ENCODE measurements at regions not wholly inside any gene's neighbourhood (a gene's known extent, or its start where the extent isn't known, plus 50 kb on each side); places are given as distances from the start of the nearest gene placed in this dataset.

GRCh38 chr13:111925146-111925875 is 141.6 kb upstream of the SOX1 start:
- no peak for DNase-seq (ENCODE audit: low spot score)

DNA sequence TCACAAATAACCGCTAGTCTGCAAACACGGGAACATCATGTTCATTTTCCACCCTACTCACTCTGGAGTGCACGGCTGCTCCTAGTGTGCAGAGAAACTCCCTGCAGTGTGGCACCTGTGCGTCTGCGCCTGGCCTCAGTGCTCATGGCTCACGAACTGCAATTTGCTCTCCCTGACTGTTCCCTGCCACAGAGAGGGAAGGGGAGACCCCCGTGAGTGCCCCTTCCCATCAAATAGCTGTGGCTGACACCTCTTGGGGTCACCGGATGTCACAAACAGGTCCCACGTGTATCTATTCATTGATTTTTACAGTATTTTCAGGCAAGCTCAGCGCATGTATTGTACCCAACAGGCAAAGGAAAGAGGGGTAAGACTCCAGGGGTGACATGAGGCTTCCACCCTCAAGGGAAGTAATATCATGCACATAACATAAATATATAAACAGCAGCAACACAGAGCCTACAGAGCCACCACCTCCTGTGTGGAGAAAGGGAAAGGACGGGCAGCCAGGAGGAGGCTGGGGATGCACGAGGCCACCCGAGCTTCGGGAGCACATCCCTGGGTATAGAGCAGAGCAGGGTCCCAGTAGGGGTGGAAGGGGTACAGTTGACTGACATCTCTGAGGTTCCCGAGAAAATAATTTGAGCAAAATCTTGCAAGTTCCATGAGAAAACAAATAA is 140.3 kb upstream of the SOX1 start:
- no peak for DNase-seq (ENCODE audit: low spot score)

DNA sequence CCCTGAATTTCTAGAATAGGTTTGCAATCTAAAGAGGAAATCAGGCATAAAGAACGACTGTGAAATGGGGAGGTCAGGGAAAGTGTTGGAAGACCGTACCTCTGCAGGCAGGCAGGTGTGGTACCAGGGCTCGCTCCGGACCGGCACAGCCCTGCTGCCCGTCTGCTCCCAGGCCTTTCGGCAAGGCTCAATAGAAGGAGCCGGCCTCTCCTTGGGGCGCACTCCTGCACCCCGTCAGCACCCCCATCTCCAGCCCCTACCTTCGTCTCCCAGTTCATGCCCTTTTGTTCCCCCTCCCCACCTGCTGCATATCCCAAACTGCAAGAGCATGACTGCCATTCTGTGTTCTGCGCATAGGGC is 139.8 kb upstream of the SOX1 start:
- no peak for DNase-seq (ENCODE audit: low spot score)

DNA sequence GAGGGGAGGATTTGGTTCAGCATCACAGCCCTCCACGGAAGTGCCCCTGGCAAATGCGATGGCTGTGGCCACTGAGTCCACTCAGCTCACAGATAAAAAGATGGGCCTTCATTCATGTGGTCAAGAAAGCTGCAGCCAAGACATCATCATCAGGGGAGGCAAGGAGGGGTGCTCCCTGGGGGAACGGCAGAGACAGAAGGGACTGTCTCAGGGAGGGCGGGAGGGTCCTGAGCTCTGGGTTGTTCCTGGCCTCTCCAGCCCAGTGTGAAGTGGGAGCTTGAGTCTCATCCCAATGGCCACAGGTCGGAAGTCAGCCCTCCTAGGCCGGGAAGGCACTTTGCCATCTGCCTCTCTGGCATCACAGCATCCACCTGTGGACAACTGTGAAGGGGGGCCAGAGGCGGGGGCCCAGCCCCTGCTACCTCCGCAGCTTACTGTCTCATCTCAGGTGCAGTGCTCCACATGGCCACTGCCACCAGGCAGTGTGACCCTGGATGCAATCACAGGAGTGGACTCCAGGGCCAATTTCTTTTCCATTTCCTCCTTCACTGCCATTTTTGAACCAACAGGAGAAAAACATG is 137.8 kb upstream of the SOX1 start:
- DNase-seq (ENCODE audit: low spot score) = no peak

GRCh38 chr13:111936267-111936925 is 130.6 kb upstream of the SOX1 start:
- peak; percentile 30 for DNase-seq (ENCODE audit: low spot score)

- DNase-seq (ENCODE audit: low spot score) = peak; percentile 38
Observed at GRCh38 chr13:111937777-111938311, 129.1 kb upstream of the SOX1 start.

GRCh38 chr13:111938741-111939665 is 127.9 kb upstream of the SOX1 start:
- DNase-seq (ENCODE audit: low spot score) = peak; percentile 28

GRCh38 chr13:111939666-111940278 is 127.2 kb upstream of the SOX1 start:
- peak; percentile 18 for DNase-seq (ENCODE audit: low spot score)

DNA sequence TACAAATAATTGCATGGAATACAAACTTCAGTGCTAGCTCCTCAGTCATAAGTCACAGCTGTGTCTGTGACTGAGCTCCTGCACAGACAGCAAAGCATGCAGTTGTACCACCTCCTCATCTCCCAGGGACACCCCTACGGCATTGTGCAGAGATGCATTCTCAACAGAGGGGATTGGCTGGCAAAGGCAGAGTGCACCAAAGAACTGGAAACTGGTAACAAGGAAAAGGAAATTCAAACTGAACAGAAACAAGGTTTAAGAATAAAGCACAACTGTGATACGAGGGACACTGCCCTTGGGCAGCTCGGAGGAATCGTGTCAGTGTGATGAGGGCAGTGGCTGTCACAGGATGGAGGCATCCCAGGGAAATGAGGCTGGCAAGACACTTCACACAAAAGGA is 126.1 kb upstream of the SOX1 start:
- peak; percentile 31 for DNase-seq (ENCODE audit: low spot score)

DNA sequence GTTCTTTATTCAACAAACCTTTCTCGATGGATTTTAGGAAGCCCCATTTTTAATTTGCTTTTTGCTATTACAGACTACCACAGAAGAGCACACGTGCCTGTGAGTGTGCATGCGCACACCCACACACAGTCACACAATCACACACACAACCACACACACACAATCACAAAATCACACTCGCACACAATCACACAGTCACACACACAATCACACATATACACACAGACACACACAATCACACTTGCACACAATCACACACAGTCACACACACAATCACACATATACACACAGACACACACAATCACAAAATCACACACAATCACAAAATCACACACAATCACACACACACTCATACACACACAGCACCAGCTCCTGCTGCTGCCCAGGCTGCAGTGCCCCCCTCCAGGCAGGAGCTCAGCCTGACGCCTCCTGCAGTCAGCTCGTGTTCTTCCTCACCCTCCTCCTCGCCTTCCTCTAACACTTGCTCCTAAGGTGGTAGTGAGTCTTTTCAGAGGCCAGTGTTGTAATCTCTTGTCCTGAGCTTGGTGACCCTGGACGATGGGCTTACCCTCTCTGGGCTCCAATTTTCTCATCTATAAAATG is 125.0 kb upstream of the SOX1 start:
- peak; percentile 15 for DNase-seq (ENCODE audit: low spot score)

- peak; percentile 34 for DNase-seq (ENCODE audit: low spot score)
Observed at GRCh38 chr13:111943229-111943795, 123.6 kb upstream of the SOX1 start.

GRCh38 chr13:111944171-111944583 is 122.8 kb upstream of the SOX1 start:
- DNase-seq (ENCODE audit: low spot score) = peak; percentile 43

DNA sequence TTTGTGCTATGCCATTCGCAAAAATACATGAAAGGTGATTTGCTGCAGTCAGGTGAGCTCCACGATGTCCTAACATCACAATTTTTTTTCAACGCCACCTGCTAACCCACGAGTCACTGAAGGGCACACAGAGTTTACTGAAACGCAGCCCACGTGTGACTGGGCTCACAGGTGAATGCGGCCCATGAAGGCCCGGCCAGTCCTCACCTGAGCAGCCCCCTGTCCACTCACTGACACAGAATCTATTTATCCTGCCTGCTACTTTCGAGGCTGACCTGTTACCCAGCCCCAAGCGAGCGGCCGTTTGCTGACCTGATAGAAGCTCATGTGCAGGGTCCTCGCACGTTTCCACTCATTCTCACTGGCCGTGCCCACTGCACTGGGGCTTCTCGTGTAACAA is 121.9 kb upstream of the SOX1 start:
- peak; percentile 34 for DNase-seq (ENCODE audit: low spot score)

GRCh38 chr13:111946214-111946613 is 120.7 kb upstream of the SOX1 start:
- peak; percentile 29 for DNase-seq (ENCODE audit: low spot score)

DNA sequence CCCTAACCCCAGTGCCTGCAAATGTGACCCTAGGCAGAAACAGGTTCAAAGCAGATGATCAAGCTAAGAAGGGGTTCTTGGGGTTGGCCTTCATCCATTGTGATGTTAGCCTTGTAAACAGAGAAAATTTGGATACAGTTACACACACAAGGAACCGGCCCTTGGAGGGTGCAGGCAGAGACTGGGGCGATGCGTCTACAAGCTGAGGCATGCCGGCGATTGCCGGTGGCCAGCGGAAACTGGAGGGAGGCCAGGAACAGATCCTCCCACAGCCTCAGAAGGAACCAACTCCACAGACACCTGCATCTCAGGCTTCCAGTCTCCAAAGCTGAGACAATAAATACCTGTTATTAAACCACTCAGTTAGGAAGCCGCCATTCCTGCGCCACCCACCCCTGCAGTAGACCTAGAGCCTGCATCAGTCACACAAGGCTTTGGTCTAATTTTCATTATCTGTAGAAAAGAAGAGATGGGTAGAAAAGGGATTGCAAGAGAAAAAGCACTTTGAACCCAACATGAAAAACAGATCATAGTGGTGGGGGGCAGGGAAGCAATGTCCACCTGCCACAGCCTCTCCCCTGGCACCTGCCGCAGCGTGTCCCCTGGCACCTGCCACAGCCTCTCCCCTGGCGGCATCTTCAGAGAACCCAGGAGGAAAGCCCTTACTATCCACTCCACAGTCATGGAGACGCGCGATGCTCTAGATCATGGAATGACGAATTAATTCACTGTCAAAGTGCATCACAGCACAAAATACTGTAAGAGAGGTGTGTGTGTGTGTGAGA is 119.7 kb upstream of the SOX1 start:
- peak; percentile 26 for DNase-seq (ENCODE audit: low spot score)

DNA sequence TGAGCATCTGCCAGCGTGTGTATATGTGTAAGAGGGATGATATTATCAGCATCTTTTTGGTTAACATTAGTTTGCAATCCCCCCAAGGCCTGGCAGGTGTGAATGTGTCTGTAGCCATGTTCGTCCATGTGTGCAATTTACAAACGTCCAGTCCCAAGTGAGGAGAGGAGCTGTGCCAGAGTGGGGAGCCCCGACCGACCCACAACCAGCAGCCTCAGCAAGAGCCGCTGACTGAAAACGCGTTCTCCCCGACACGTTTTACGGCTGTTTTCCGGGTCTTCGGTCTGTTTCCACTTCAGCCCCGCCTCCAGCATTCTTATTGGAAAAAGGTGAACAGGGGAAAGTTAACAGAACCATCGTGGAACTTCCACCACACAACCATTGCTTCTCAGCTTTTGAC is 119.1 kb upstream of the SOX1 start:
- peak; percentile 32 for DNase-seq (ENCODE audit: low spot score)

- peak; percentile 27 for DNase-seq (ENCODE audit: low spot score)
Observed at GRCh38 chr13:111948281-111948680, 118.7 kb upstream of the SOX1 start.

DNA sequence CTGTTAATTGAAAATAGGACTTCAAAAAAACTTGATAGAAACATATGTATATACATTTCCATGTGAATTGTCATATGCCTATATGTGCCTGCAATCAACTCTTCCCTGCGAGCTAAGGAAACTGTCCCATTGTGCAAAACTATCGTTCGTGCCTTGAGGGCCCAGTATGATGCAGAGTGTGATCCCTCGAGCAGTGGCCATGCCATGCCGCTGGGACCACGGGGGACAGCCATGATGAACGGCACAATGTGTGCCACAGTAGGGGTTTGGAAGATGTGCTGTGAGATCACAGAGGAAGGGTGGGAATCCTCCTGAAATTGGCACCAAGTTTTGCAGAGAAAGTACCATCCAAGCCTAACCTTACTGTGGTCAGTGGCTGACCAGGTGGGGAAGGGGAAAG is 118.1 kb upstream of the SOX1 start:
- DNase-seq (ENCODE audit: low spot score) = peak; percentile 5

DNA sequence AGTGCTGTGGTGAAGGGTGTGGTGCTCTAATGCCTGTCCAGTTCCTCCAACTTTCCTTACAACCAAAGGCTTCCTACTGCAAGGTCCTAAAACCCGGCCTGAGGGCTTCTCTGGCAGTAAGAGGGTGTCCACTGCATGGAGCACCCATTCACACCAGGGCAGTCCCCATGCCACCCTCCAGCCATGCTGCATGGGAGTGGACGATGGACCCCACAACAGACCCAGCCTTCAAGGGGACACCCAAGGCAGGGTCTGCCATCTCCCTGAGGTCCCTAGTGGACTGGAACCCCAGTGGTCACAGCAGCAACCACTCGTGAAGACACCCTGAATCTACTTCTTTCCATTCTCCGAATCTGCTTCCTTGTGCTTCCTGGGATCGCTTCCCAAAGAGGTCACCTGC is 117.6 kb upstream of the SOX1 start:
- peak; percentile 14 for DNase-seq (ENCODE audit: low spot score)

Data from ecto neural progenitor cell (in vitro differentiated cells).